ENCODE measurements at regions not wholly inside any gene's neighbourhood (a gene's known extent, or its start where the extent isn't known, plus 50 kb on each side); places are given as distances from the start of the nearest gene placed in this dataset.
A peak's percentile ranks its signal among the peaks of the same experiment; 100 is the strongest.

DNA sequence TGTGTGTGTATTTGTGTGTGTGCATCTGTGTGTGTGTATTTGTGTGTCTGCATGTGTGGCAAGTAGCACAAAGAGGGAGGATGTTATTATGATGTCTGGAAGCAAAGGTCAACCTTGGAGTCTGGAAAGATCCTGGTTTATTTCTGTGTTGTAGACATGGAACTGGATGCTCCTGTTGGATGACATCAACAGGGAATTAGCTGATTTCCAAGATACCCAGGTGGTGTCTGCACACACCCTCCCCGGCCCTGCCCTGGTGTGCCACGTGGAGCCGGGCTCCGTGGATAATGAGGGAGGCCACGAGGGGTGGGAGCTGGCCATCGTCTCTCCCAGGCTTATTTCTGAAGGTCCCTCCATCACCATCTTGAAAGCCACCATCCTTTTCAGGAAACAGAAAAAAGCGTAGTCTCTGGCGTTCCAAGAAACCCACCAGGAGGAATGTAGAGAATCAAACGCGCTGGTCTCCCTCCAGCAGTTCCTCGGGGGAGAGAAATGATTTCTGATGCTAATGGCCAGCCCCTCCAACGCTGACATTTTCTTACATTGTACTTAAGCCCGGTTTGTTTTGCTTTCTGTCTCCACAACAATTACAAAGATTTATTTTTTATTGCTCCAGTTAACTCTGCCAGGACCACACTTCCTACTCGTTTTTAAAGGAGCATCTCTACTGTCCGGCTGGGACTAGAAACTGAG lies 93.3 kb downstream of the FOXL1 start:
- Mint-ChIP-seq H3K36me3 (ENCODE audit: low read depth) (no peaks in the 10 kb centered on the region), H3K9me3 (ENCODE audit: low read depth) (peaks cover 3% of the 10 kb centered on the region), H3K4me3 (ENCODE audit: unreplicated experiment) (no peak overlapping the region), H3K27me3 (ENCODE audit: low read depth) (no peaks in the 10 kb centered on the region), H3K27ac (ENCODE audit: unreplicated experiment) (no peak overlapping the region), H3K4me1 (ENCODE audit: low read depth) (peaks cover 53% of the 10 kb centered on the region)
- no peak for DNase-seq (ENCODE audit: low spot score)
- TF ChIP-seq, protein P1, sequence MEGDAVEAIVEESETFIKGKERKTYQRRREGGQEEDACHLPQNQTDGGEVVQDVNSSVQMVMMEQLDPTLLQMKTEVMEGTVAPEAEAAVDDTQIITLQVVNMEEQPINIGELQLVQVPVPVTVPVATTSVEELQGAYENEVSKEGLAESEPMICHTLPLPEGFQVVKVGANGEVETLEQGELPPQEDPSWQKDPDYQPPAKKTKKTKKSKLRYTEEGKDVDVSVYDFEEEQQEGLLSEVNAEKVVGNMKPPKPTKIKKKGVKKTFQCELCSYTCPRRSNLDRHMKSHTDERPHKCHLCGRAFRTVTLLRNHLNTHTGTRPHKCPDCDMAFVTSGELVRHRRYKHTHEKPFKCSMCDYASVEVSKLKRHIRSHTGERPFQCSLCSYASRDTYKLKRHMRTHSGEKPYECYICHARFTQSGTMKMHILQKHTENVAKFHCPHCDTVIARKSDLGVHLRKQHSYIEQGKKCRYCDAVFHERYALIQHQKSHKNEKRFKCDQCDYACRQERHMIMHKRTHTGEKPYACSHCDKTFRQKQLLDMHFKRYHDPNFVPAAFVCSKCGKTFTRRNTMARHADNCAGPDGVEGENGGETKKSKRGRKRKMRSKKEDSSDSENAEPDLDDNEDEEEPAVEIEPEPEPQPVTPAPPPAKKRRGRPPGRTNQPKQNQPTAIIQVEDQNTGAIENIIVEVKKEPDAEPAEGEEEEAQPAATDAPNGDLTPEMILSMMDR (IDR thresholded peaks at IDR 0.05) = no peak

DNA sequence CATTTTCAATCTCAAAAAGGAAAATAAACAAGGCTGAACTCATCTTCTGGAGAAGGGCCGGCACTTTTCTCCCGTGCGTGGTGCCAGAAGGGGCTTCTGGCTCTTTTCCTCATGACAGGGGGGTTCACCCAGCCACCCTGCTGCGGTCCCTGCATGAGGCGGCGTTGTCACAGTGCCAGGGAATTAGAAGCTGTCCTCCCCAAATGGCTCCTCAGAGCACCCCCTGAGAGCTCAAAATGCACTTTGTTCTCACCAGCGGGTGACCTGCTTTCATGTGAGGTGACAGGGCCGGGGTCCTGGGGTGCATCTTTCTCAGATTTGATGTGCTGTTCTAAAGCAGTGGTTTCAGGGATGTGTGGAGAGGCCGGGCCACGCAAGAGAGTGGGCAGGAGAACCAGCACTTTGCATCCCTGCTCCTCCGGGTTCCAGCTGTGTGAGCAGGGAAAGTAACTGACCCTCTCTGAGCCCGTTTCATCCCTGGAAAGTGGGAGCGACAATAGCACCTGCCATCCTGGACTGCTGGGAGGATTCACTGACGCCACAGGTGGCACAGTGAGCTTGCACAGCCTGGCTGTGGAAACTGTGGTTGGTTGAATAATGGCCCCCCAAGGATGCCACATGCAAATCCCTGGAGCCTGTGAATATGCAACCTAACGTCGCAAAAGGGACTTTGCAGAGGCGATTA lies 94.0 kb downstream of the FOXL1 start:
- Mint-ChIP-seq H3K4me3 (ENCODE audit: unreplicated experiment) (no peak overlapping the region), H3K27ac (ENCODE audit: unreplicated experiment) (no peak overlapping the region), H3K9me3 (ENCODE audit: low read depth) (peaks cover 3% of the 10 kb centered on the region), H3K36me3 (ENCODE audit: low read depth) (no peaks in the 10 kb centered on the region), H3K27me3 (ENCODE audit: low read depth) (no peaks in the 10 kb centered on the region), H3K4me1 (ENCODE audit: low read depth) (peaks cover 46% of the 10 kb centered on the region)
- DNase-seq (ENCODE audit: low spot score) = no peak
- TF ChIP-seq, protein P1 (IDR thresholded peaks at IDR 0.05) = no peak

DNA sequence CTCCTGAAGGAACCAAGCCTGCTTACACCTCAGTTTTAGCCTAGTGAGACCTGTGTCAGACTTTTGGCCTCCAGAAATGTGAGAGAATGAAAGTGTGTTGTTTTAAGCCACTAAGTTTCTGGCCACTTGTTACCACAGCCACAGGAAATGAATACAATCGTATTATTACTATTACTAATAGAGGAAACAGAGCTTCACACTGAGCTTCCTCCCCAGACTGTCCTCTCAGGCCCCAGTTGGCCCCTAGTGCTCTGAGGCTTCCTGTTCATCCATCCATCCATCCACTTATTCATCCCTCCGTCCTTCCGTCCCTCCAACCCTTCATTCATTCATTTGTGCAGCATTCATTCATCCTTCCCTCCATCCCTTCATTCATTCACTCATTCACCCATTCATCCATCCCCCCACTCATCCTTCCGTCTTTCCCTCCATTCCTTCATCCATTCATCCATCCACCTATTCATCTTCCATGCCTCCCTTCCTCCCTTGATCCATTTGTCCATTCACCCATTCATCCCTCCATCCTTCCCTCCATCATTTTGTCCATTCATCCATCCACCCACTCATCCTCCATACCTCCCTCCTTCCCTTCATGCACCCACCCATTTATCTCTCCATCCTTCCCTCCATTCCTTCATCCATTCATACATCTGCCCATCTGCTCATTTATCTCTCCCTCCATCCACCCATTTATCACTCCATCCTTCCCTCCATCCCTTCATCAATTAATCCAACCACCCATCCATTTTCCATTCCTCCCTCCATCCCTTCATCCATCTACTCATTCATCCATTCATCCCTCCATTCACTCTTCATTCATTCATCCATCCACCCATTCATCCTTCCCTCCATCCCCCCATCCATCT lies 95.0 kb downstream of the FOXL1 start:
- TF ChIP-seq, protein P1 (IDR thresholded peaks at IDR 0.05) = no peak
- peaks cover 36% of the 10 kb centered on the region for H3K4me1 Mint-ChIP-seq (ENCODE audit: low read depth)
- no peaks in the 10 kb centered on the region for H3K27me3 Mint-ChIP-seq (ENCODE audit: low read depth)
- DNase-seq (ENCODE audit: low spot score) = no peak
- H3K27ac Mint-ChIP-seq (ENCODE audit: unreplicated experiment) = no peak overlapping the region
- no peaks in the 10 kb centered on the region for H3K9me3 Mint-ChIP-seq (ENCODE audit: low read depth)
- H3K4me3 Mint-ChIP-seq (ENCODE audit: unreplicated experiment) = no peak overlapping the region
- no peaks in the 10 kb centered on the region for H3K36me3 Mint-ChIP-seq (ENCODE audit: low read depth)

DNA sequence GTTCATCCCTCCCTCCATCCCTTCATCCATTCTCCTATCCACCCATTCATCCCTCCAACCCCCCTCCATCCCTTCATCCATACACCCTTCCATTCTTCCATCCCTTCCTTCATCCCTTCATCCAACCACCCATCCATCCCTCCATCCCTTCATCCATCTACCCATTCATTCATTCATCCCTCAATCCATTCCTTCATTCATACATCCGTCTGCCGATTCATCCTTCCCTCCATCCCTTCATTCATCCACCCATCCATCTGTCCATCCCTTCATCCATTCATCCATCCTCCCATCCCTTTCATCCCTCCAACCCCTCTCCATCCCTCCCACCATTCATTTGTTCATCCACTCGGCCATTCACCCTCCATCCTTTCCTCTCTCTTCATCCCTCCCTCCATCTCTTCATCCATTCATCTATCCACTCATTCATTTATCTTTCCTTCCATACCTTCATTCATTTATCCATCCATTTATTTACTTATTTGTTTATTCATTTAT lies 95.7 kb downstream of the FOXL1 start:
- Mint-ChIP-seq H3K36me3 (ENCODE audit: low read depth) (no peaks in the 10 kb centered on the region), H3K4me1 (ENCODE audit: low read depth) (peaks cover 29% of the 10 kb centered on the region), H3K4me3 (ENCODE audit: unreplicated experiment) (no peak overlapping the region), H3K27ac (ENCODE audit: unreplicated experiment) (no peak overlapping the region), H3K27me3 (ENCODE audit: low read depth) (no peaks in the 10 kb centered on the region), H3K9me3 (ENCODE audit: low read depth) (no peaks in the 10 kb centered on the region)
- no peak for DNase-seq (ENCODE audit: low spot score)
- TF ChIP-seq, protein P1 (IDR thresholded peaks at IDR 0.05) = no peak

DNA sequence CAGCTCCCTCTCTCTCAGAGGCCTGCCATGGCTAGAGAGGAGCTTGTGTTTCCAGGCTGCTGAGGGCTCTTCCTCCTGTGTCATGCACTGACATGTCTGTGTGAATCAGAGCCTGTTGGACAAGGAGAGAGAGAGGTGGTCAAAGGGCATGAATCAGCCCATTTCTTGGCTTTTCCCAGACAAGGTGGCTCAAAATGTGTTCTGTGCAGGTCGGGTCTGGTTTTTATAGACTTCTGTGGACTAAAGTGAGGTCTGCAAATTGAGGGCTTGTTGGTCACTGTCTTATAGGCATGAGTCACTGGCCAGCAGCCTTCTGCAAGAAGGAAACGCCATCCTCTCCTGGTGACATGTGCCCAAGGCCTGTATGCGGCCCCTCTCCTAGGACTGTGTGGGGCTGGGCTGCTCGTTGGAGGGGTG lies 97.9 kb downstream of the FOXL1 start:
- peaks cover 28% of the 10 kb centered on the region for H3K4me1 Mint-ChIP-seq (ENCODE audit: low read depth)
- H3K27ac Mint-ChIP-seq (ENCODE audit: unreplicated experiment) = peak overlapping the region; percentile 43
- H3K9me3 Mint-ChIP-seq (ENCODE audit: low read depth) = no peaks in the 10 kb centered on the region
- H3K36me3 Mint-ChIP-seq (ENCODE audit: low read depth) = no peaks in the 10 kb centered on the region
- DNase-seq (ENCODE audit: low spot score) = no peak
- no peak overlapping the region for H3K4me3 Mint-ChIP-seq (ENCODE audit: unreplicated experiment)
- no peaks in the 10 kb centered on the region for H3K27me3 Mint-ChIP-seq (ENCODE audit: low read depth)
- TF ChIP-seq, protein P1 (IDR thresholded peaks at IDR 0.05) = no peak
